Suprapubic skin (tissue), 4 donors: ENCODE measurements at regions not wholly inside any gene's neighbourhood (a gene's known extent, or its start where the extent isn't known, plus 50 kb on each side); places are given as distances from the start of the nearest gene placed in this dataset.

Source experiments
- CTCF ChIP-seq, 2 donors: fragments of 200-600 bp in 1 of 2; fragments of 450-650 bp in 1 of 2; sonication (generic) in 1 of 2; IDR thresholded peaks; one replicate each; pipeline ENCODE4 v1.5.1; 2016 to 2019; ENCODE audit warnings: antibody characterized with exemption in 2 of 2, mild to moderate bottlenecking in 1 of 2, moderate library complexity in 1 of 2
- EP300 ChIP-seq: sonication (generic); formaldehyde crosslinking; IDR thresholded peaks from one replicate; pipeline ENCODE4 v1.6.1; 2017; ENCODE audit warnings: antibody characterized with exemption
- POLR2A ChIP-seq, 2 donors: fragments of 450-650 bp; IDR thresholded peaks; one replicate each; pipeline ENCODE4 v1.6.1; 2017; ENCODE audit warnings: antibody characterized with exemption in 2 of 2, mild to moderate bottlenecking in 2 of 2, moderate library complexity in 2 of 2
- POLR2AphosphoS5 ChIP-seq, 3 donors: sonication (generic); formaldehyde crosslinking; IDR thresholded peaks; one replicate each; pipeline ENCODE4 v1.6.1; 2017; ENCODE audit warnings: antibody characterized with exemption in 3 of 3

- TF ChIP-seq CTCF (IDR thresholded peaks at IDR 0.05) (no peak), POLR2AphosphoS5 (IDR thresholded peaks at IDR 0.05) (no peak), POLR2A (IDR thresholded peaks at IDR 0.05) (no peak), EP300 (no peak)
Observed at GRCh38 chr2:15092691-15093090, 460.2 kb downstream of the LRATD1 start.
